Keratinocyte (primary cell): ENCODE measurements at regions not wholly inside any gene's neighbourhood (a gene's known extent, or its start where the extent isn't known, plus 50 kb on each side); places are given as distances from the start of the nearest gene placed in this dataset.
"Not testable (repeated sequence)": the region's sequence is repeated elsewhere in the genome, so short reads cannot be mapped to it uniquely, and the experiment has no call there.

ENCODE experiments used
- DNase-seq: peaks from one replicate; pipeline ENCODE4 v3.0.0-alpha.2; 2011; ENCODE audit warnings: low read depth, missing footprints, low spot score
- FAIRE-seq: peaks from 2 replicates; lab custom pipeline; 2011; peaks lifted over from hg19 to GRCh38; lab: Jason Lieb, UNC
- H2AFZ ChIP-seq: 2 replicates; pipeline ENCODE4 v1.6.0; 2012; ENCODE audit warnings: low read length, control low read depth, inconsistent platforms; ENCODE audit not compliant: control insufficient read depth
- H3K27ac ChIP-seq: 2 replicates; pipeline ENCODE4 v1.5.1; 2011; ENCODE audit warnings: low read length; ENCODE audit not compliant: control insufficient read depth, insufficient read depth
- H3K27me3 ChIP-seq: 3 replicates; pipeline ENCODE4 v1.6.0; 2011; ENCODE audit warnings: low read length; ENCODE audit not compliant: control insufficient read depth, insufficient read depth; ENCODE audit errors: extremely low read depth
- H3K36me3 ChIP-seq, 2 experiments: 2 replicates in 1 of 2; 3 replicates in 1 of 2; pipeline ENCODE4 v1.5.1; 2011; ENCODE audit warnings: low read length in 2 of 2, mild to moderate bottlenecking in 1 of 2; ENCODE audit not compliant: control insufficient read depth in 2 of 2, insufficient read depth in 2 of 2; ENCODE audit errors: extremely low read depth in 1 of 2
- H3K4me1 ChIP-seq: 3 replicates; pipeline ENCODE4 v1.5.1; 2011; ENCODE audit warnings: low read length; ENCODE audit not compliant: control insufficient read depth, insufficient read depth; ENCODE audit errors: extremely low read depth
- H3K4me2 ChIP-seq: 3 replicates; pipeline ENCODE4 v1.6.0; 2011; ENCODE audit warnings: low read depth, low read length; ENCODE audit not compliant: control insufficient read depth, insufficient read depth; ENCODE audit errors: extremely low read depth
- H3K4me3 ChIP-seq, 3 experiments: fragments of 200-600 bp in 1 of 3; sonication (generic) in 1 of 3; 2 replicates in 2 of 3; 3 replicates in 1 of 3; pipeline ENCODE4 v1.5.1; 2011 to 2016; ENCODE audit warnings: low read length in 3 of 3, mild to moderate bottlenecking in 3 of 3, control low read depth in 2 of 3, inconsistent platforms in 1 of 3, low read depth in 1 of 3, mixed read lengths in 1 of 3, mixed run types in 1 of 3, moderate library complexity in 1 of 3; ENCODE audit not compliant: control insufficient read depth in 2 of 3, insufficient read depth in 2 of 3; ENCODE audit errors: extremely low read depth in 1 of 3
- H3K79me2 ChIP-seq: 2 replicates; pipeline ENCODE4 v1.6.0; 2012; ENCODE audit warnings: low read length; ENCODE audit not compliant: control insufficient read depth, insufficient read depth
- H3K9ac ChIP-seq: 3 replicates; pipeline ENCODE4 v1.6.0; 2011; ENCODE audit warnings: low read length; ENCODE audit not compliant: control insufficient read depth, insufficient read depth; ENCODE audit errors: extremely low read depth
- H3K9me1 ChIP-seq: 3 replicates; pipeline ENCODE4 v1.6.0; 2011; ENCODE audit warnings: low read length; ENCODE audit not compliant: control insufficient read depth, insufficient read depth; ENCODE audit errors: extremely low read depth
- H3K9me3 ChIP-seq: 2 replicates; pipeline ENCODE4 v1.5.1; 2012; ENCODE audit warnings: low read depth, low read length; ENCODE audit not compliant: control insufficient read depth
- H4K20me1 ChIP-seq: 3 replicates; pipeline ENCODE4 v1.6.0; 2011; ENCODE audit warnings: low read length; ENCODE audit not compliant: control insufficient read depth, insufficient read depth; ENCODE audit errors: extremely low read depth
- EZH2 ChIP-seq: IDR thresholded peaks from one replicate; pipeline ENCODE4 v1.6.1; 2012; ENCODE audit warnings: inconsistent platforms, mild to moderate bottlenecking, low read length, moderate library complexity
- dilution Hi-C: fragments of 300-500 bp; cut with MboI; formaldehyde crosslinking; loops from one replicate; pipeline ENCODE4 v1.7.0; 2020; ENCODE audit warnings: low sequenced_read_pairs; ENCODE audit not compliant: extremely low pct_ligation_motif_present
- TF ChIP-seq, protein P1 (sequence below), 3 experiments: IDR thresholded peaks in 1 of 3; conservative IDR thresholded peaks in 1 of 3; optimal IDR thresholded peaks in 1 of 3; 2 replicates in 2 of 3; 3 replicates in 1 of 3; pipeline versions ENCODE3 to v1.5.1; 2011; ENCODE audit warnings: low read length in 3 of 3, mild to moderate bottlenecking in 3 of 3, moderate library complexity in 2 of 3, control low read depth in 1 of 3, inconsistent platforms in 1 of 3; ENCODE audit not compliant: insufficient read depth in 2 of 3; ENCODE audit errors: extremely low read depth in 1 of 3

DNA sequence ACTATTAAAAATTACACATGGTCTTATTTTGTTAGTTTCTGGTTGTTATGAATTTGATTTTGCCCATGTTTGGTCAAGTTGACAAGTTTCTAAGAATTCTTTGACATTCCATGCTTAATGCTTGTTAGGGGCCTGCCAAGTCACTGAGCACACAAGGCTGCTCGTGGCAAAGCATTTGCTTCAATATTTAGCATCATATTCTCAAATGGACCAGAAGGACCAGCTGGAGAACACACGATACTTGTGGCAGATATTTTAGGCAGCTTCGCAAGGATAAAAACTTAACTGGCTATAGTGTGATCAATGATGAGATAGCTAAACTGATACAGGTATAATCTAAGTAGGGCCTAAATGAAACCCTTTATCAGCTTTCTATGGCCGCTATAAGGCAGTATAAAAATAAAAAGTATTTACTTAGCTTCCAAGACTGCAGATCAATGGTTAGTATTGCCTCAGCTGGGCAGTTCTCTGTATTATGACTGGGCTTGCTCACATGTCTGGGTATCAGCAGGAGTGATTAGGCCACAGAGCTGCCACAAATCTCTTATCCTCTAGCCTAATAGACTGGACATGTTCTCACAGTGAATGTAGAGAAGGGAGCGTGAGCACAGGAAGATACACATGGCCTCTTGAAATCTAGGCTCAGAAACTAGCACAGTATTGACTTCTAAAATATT is 155.9 kb upstream of the SPRY2 start:
- TF ChIP-seq, protein P1, sequence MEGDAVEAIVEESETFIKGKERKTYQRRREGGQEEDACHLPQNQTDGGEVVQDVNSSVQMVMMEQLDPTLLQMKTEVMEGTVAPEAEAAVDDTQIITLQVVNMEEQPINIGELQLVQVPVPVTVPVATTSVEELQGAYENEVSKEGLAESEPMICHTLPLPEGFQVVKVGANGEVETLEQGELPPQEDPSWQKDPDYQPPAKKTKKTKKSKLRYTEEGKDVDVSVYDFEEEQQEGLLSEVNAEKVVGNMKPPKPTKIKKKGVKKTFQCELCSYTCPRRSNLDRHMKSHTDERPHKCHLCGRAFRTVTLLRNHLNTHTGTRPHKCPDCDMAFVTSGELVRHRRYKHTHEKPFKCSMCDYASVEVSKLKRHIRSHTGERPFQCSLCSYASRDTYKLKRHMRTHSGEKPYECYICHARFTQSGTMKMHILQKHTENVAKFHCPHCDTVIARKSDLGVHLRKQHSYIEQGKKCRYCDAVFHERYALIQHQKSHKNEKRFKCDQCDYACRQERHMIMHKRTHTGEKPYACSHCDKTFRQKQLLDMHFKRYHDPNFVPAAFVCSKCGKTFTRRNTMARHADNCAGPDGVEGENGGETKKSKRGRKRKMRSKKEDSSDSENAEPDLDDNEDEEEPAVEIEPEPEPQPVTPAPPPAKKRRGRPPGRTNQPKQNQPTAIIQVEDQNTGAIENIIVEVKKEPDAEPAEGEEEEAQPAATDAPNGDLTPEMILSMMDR (optimal IDR thresholded peaks at IDR 0.05 in 1 of 3, IDR thresholded peaks at IDR 0.05 in 1 of 3, conservative IDR thresholded peaks at IDR 0.05 in 1 of 3; ENCODE audit: extremely low read depth in 1 of 3, insufficient read depth in 2 of 3, low read length in 3 of 3): no peak
- no peak for TF ChIP-seq EZH2
- no peaks in the 10 kb centered on the region for H4K20me1 ChIP-seq
- no peaks in the 10 kb centered on the region for H3K27me3 ChIP-seq
- no peaks in the 10 kb centered on the region for H3K79me2 ChIP-seq
- no peak for DNase-seq
- H3K4me1 ChIP-seq: no peaks in the 10 kb centered on the region
- no peaks in the 10 kb centered on the region for H3K9me3 ChIP-seq
- H3K9me1 ChIP-seq: no peaks in the 10 kb centered on the region
- no peak overlapping the region for H3K4me3 ChIP-seq
- no peak overlapping the region for H3K27ac ChIP-seq
- H3K36me3 ChIP-seq: no peaks in the 10 kb centered on the region
- dilution Hi-C loops: no loop called here
- H3K9ac ChIP-seq: no peak overlapping the region
- FAIRE-seq: no peak
- no peak overlapping the region for H3K4me2 ChIP-seq
- H2AFZ ChIP-seq: no peak overlapping the region

DNA sequence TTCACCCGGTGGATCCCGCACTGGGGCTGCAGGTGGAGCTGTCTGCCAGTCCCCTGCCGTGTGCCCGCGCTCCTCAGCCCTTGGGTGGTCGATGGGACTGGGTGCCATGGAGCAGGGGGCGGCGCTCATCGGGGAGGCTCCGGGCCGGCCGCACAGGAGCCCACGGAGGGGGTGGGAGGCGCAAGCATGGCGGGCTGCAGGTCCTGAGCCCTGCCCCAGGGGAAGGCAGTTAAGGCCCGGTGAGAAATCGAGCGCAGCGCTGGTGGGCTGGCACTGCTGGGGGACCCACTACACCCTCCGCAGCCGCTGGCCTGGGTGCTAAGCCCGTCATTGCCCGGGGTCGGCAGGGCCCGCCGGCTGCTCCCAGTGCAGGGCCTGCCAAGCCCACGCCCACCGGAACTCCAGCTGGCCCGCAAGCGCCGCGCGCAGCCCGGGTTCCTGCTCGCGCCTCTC is 149.6 kb upstream of the SPRY2 start:
- H3K4me2 ChIP-seq, H3K4me1 ChIP-seq, H3K4me3 ChIP-seq, H3K9me3 ChIP-seq, H3K36me3 ChIP-seq, dilution Hi-C loops, H3K9ac ChIP-seq, H4K20me1 ChIP-seq, DNase-seq, H3K9me1 ChIP-seq, FAIRE-seq, H3K79me2 ChIP-seq, H2AFZ ChIP-seq, H3K27ac ChIP-seq, H3K27me3 ChIP-seq: not testable (repeated sequence)

GRCh38 chr13:80486402-80486801 is 145.5 kb upstream of the SPRY2 start:
- dilution Hi-C loops: no loop called here
- Histone ChIP-seq H3K9me1 (no peaks in the 10 kb centered on the region), H3K9ac (no peak overlapping the region), H2AFZ (no peak overlapping the region), H3K79me2 (no peaks in the 10 kb centered on the region), H3K36me3 (no peaks in the 10 kb centered on the region), H3K4me2 (no peak overlapping the region), H3K4me1 (peaks cover 4% of the 10 kb centered on the region), H4K20me1 (no peaks in the 10 kb centered on the region), H3K27me3 (no peaks in the 10 kb centered on the region), H3K4me3 (no peak overlapping the region), H3K27ac (no peak overlapping the region), H3K9me3 (no peaks in the 10 kb centered on the region)
- no peak for TF ChIP-seq EZH2
- TF ChIP-seq, protein P1 (optimal IDR thresholded peaks at IDR 0.05 in 1 of 3, IDR thresholded peaks at IDR 0.05 in 1 of 3, conservative IDR thresholded peaks at IDR 0.05 in 1 of 3; ENCODE audit: extremely low read depth in 1 of 3, insufficient read depth in 2 of 3, low read length in 3 of 3): no peak
- FAIRE-seq: no peak
- no peak for DNase-seq
